PFSK-1 (cell line): ENCODE measurements at regions not wholly inside any gene's neighbourhood (a gene's known extent, or its start where the extent isn't known, plus 50 kb on each side); places are given as distances from the start of the nearest gene placed in this dataset.

ENCODE experiments used
- POLR2AphosphoS5 ChIP-seq: IDR thresholded peaks from 2 replicates; pipeline ENCODE4 v1.6.1; 2012; ENCODE audit warnings: low read depth, mild to moderate bottlenecking, control low read depth, low read length, moderate library complexity
- REST ChIP-seq, 2 experiments: IDR thresholded peaks; 2 replicates each; pipeline versions ENCODE4 v1.6.1 to v1.8.0; 2011 to 2012; ENCODE audit warnings: low read depth in 2 of 2, low read length in 2 of 2, control low read depth in 1 of 2, inconsistent platforms in 1 of 2, mild to moderate bottlenecking in 1 of 2, moderate library complexity in 1 of 2; ENCODE audit not compliant: insufficient read depth in 1 of 2

- TF ChIP-seq REST (IDR thresholded peaks at IDR 0.05; ENCODE audit: insufficient read depth in 1 of 2, low read depth in 2 of 2, low read length in 2 of 2) (no peak), POLR2AphosphoS5 (no peak)
Observed at GRCh38 chr15:62961134-62961533, 81.4 kb upstream of the TPM1 start.
